ENCODE measurements at regions not wholly inside any gene's neighbourhood (a gene's known extent, or its start where the extent isn't known, plus 50 kb on each side); places are given as distances from the start of the nearest gene placed in this dataset.

GRCh38 chr2:60273836-60274235 lies 279.6 kb downstream of the BCL11A start:
- Histone ChIP-seq H3K27ac (no peak overlapping the region), H3K36me3 (no peaks in the 10 kb centered on the region), H3K9me3 (peaks cover 0 to 2% of the 10 kb centered on the region in 2 donors), H3K4me3 (no peak overlapping the region), H3K27me3 (no peaks in the 10 kb centered on the region), H3K4me1 (ENCODE audit: insufficient read depth) (no peaks in the 10 kb centered on the region)
- DNase-seq: no peak
- 83 to 90% (median 87%) methylated on average over 3 of the region's 3 CpGs for WGBS, 3 donors
- TF ChIP-seq CTCF (IDR thresholded peaks at IDR 0.05): no peak
- no peak for TF ChIP-seq POLR2A (IDR thresholded peaks at IDR 0.05)
- no peak for TF ChIP-seq EP300 (IDR thresholded peaks at IDR 0.05)
- intact Hi-C loops (cut with DNase I): no loop called here

- TF ChIP-seq POLR2A (IDR thresholded peaks at IDR 0.05) (no peak), EP300 (IDR thresholded peaks at IDR 0.05) (no peak), CTCF (IDR thresholded peaks at IDR 0.05) (no peak)
- Histone ChIP-seq H3K9me3 (peaks cover 0 to 2% of the 10 kb centered on the region in 2 donors), H3K36me3 (no peaks in the 10 kb centered on the region), H3K27ac (no peak overlapping the region), H3K4me1 (ENCODE audit: insufficient read depth) (no peaks in the 10 kb centered on the region), H3K27me3 (no peaks in the 10 kb centered on the region), H3K4me3 (no peak overlapping the region)
- intact Hi-C loops (cut with DNase I): no loop called here
- no peak for DNase-seq
- WGBS, 3 donors: 61 to 72% (median 64%) methylated on average over 5 of the region's 5 CpGs
Measured at GRCh38 chr2:60271713-60272112, 281.7 kb downstream of the BCL11A start.

GRCh38 chr2:60271131-60271530 lies 282.3 kb downstream of the BCL11A start:
- no peaks in the 10 kb centered on the region for H3K27me3 ChIP-seq
- no peak overlapping the region for H3K27ac ChIP-seq
- TF ChIP-seq EP300 (IDR thresholded peaks at IDR 0.05) (no peak), POLR2A (IDR thresholded peaks at IDR 0.05) (no peak), CTCF (IDR thresholded peaks at IDR 0.05) (no peak)
- H3K36me3 ChIP-seq: no peaks in the 10 kb centered on the region
- DNase-seq: no peak
- no peaks in the 10 kb centered on the region for H3K9me3 ChIP-seq
- intact Hi-C loops (cut with DNase I): no loop called here
- no peaks in the 10 kb centered on the region for H3K4me1 ChIP-seq (ENCODE audit: insufficient read depth)
- H3K4me3 ChIP-seq: no peak overlapping the region
- 74 to 78% (median 76%) methylated on average over 7 of the region's 7 CpGs for WGBS, 3 donors

- 81 to 91% (median 89%) methylated on average over 2 of the region's 2 CpGs for WGBS, 3 donors
- no peaks in the 10 kb centered on the region for H3K9me3 ChIP-seq
- TF ChIP-seq POLR2A (IDR thresholded peaks at IDR 0.05): no peak
- TF ChIP-seq CTCF (IDR thresholded peaks at IDR 0.05): no peak
- TF ChIP-seq EP300 (IDR thresholded peaks at IDR 0.05): no peak
- intact Hi-C loops (cut with DNase I): no loop called here
- no peaks in the 10 kb centered on the region for H3K4me1 ChIP-seq (ENCODE audit: insufficient read depth)
- no peak overlapping the region for H3K4me3 ChIP-seq
- no peak for DNase-seq
- H3K27ac ChIP-seq: no peak overlapping the region
- H3K27me3 ChIP-seq: no peaks in the 10 kb centered on the region
- H3K36me3 ChIP-seq: no peaks in the 10 kb centered on the region
Measured at GRCh38 chr2:60268661-60269060, 284.8 kb downstream of the BCL11A start.

- H3K9me3 ChIP-seq: no peaks in the 10 kb centered on the region
- no peaks in the 10 kb centered on the region for H3K36me3 ChIP-seq
- WGBS, 3 donors: 74 to 77% (median 76%) methylated on average over 4 of the region's 4 CpGs
- H3K27ac ChIP-seq: no peak overlapping the region
- H3K4me3 ChIP-seq: no peak overlapping the region
- TF ChIP-seq CTCF (IDR thresholded peaks at IDR 0.05): no peak
- no peak for TF ChIP-seq EP300 (IDR thresholded peaks at IDR 0.05)
- TF ChIP-seq POLR2A (IDR thresholded peaks at IDR 0.05): no peak
- no peaks in the 10 kb centered on the region for H3K27me3 ChIP-seq
- intact Hi-C loops (cut with DNase I): no loop called here
- no peaks in the 10 kb centered on the region for H3K4me1 ChIP-seq (ENCODE audit: insufficient read depth)
- DNase-seq: no peak
Measured at GRCh38 chr2:60268032-60268431, 285.4 kb downstream of the BCL11A start.
